GM12878 (cell line): ENCODE measurements at regions not wholly inside any gene's neighbourhood (a gene's known extent, or its start where the extent isn't known, plus 50 kb on each side); places are given as distances from the start of the nearest gene placed in this dataset.

Source experiments
- ATAC-seq: fragments of 200-7000 bp; cut with Tn5 transposase; 3 replicates; pipeline ENCODE4 v1.9.1; 2020; ENCODE audit warnings: mild to moderate bottlenecking, moderate library complexity
- BruUV-seq: library from RNA; stranded (reverse); fragments of 400-500 nt; replicated peaks from 2 replicates; lab custom pipeline; 2021; lab: Mats Ljungman, UMichigan
- CTCF ChIA-PET: fragments of 300-600 bp; sonication (Branson Sonifier 250); formaldehyde crosslinking; extraction: SDS; loops from one replicate; lab custom pipeline; 2021; ENCODE audit warnings: inconsistent platforms; lab: Yijun Ruan, JAX
- POLR2A ChIA-PET: fragments of 350-600 bp; formaldehyde crosslinking; extraction: SDS; loops from one replicate; lab custom pipeline; 2021; ENCODE audit warnings: inconsistent platforms; lab: Charles Lee
- RAD21 ChIA-PET: fragments of 300-600 bp; sonication (Branson Sonifier 250); formaldehyde crosslinking; loops from one replicate; lab custom pipeline; 2023; ENCODE audit warnings: antibody characterized with exemption; ENCODE audit not compliant: unreplicated experiment; lab: Charles Lee
- SMC1A ChIA-PET: fragments of 300-600 bp; sonication (Branson Sonifier 250); formaldehyde crosslinking; loops from one replicate; lab custom pipeline; 2023; ENCODE audit not compliant: unreplicated experiment, uncharacterized antibody; lab: Charles Lee
- DNase-seq: peaks from one replicate; pipeline ENCODE4 v3.0.0-alpha.2; 2011; ENCODE audit warnings: low read depth, low spot score
- FAIRE-seq: peaks from 3 replicates; lab custom pipeline; 2011; peaks lifted over from hg19 to GRCh38; lab: Jason Lieb, UNC
- H2AFZ ChIP-seq: 2 replicates; pipeline ENCODE4 v1.6.0; 2011; ENCODE audit warnings: low read depth, low read length, control low read depth; ENCODE audit not compliant: control insufficient read depth
- H3K27ac ChIP-seq: 2 replicates; pipeline ENCODE4 v1.5.1; 2011; ENCODE audit warnings: control low read depth; ENCODE audit not compliant: control insufficient read depth, insufficient read depth
- H3K27me3 ChIP-seq, 2 experiments: replicated peaks in 1 of 2; 2 replicates each; pipeline versions ENCODE4 v1.6.0 to v1.6.1; 2011; ENCODE audit warnings: low read length in 1 of 2; ENCODE audit not compliant: control insufficient read depth in 2 of 2, insufficient read depth in 2 of 2
- H3K36me3 ChIP-seq, 2 experiments: 2 replicates each; pipeline ENCODE4 v1.5.1; 2011; ENCODE audit warnings: low read length in 1 of 2; ENCODE audit not compliant: control insufficient read depth in 2 of 2, insufficient read depth in 2 of 2
- H3K4me1 ChIP-seq: 2 replicates; pipeline ENCODE4 v1.6.1; 2011; ENCODE audit warnings: mild to moderate bottlenecking, low read length, moderate library complexity, mixed read lengths; ENCODE audit not compliant: control insufficient read depth, insufficient read depth
- H3K4me2 ChIP-seq: 2 replicates; pipeline ENCODE4 v1.6.0; 2011; ENCODE audit warnings: control low read depth; ENCODE audit not compliant: control insufficient read depth, insufficient read depth
- H3K4me3 ChIP-seq: fragments of 200-600 bp; sonication (generic); 2 replicates; pipeline ENCODE4 v1.5.1; 2016
- H3K79me2 ChIP-seq: 2 replicates; pipeline ENCODE4 v1.6.0; 2011; ENCODE audit warnings: low read length; ENCODE audit not compliant: control insufficient read depth, insufficient read depth
- H3K9ac ChIP-seq: 2 replicates; pipeline ENCODE4 v1.8.0; 2011; ENCODE audit warnings: low read length, control low read depth, mixed read lengths; ENCODE audit not compliant: control insufficient read depth, insufficient read depth
- H3K9me3 ChIP-seq: replicated peaks from 3 replicates; pipeline ENCODE4 v1.5.1; 2011; ENCODE audit warnings: mild to moderate bottlenecking, low read length; ENCODE audit not compliant: control insufficient read depth, insufficient read depth
- H4K20me1 ChIP-seq: 2 replicates; pipeline ENCODE4 v1.6.0; 2011; ENCODE audit not compliant: control insufficient read depth, insufficient read depth
- ATF2 ChIP-seq: IDR thresholded peaks from 2 replicates; pipeline ENCODE4 v1.6.1; 2012; ENCODE audit warnings: low read length, inconsistent platforms
- CHD2 ChIP-seq: IDR thresholded peaks from 2 replicates; pipeline ENCODE4 v1.6.1; 2011; ENCODE audit warnings: low read depth, low read length, improper control_type of control experiment, borderline replicate concordance
- E2F4 ChIP-seq: IDR thresholded peaks from 2 replicates; pipeline ENCODE4 v1.6.1; 2012; ENCODE audit warnings: low read depth, low read length, improper control_type of control experiment
- E4F1 ChIP-seq: fragments of 450-650 bp; IDR thresholded peaks from 2 replicates; pipeline ENCODE4 v1.6.1; 2018; ENCODE audit warnings: borderline replicate concordance, mild to moderate bottlenecking; ENCODE audit not compliant: partially characterized antibody
- ESRRA ChIP-seq: IDR thresholded peaks from 2 replicates; pipeline ENCODE4 v1.6.1; 2012; ENCODE audit warnings: mild to moderate bottlenecking, low read length, improper control_type of control experiment
- MTA3 ChIP-seq: IDR thresholded peaks from 2 replicates; pipeline ENCODE4 v1.6.1; 2012; ENCODE audit warnings: low read length, inconsistent platforms, borderline replicate concordance
- ZBTB4 ChIP-seq: fragments of 450-650 bp; formaldehyde crosslinking; IDR thresholded peaks from 2 replicates; pipeline ENCODE4 v1.4.0; 2022; ENCODE audit warnings: mild to moderate bottlenecking, moderate library complexity
- WGBS: methylation state at CpG from one replicate; pipeline ENCODE4 v1.1.6; 2016; ENCODE audit warnings: low lambda C conversion rate; ENCODE audit not compliant: insufficient replicate concordance, insufficient coverage; ENCODE audit errors: missing lambda C conversion rate; 5-methylcytosine and 5-hydroxymethylcytosine counted together
- in situ Hi-C: fragments of 300-500 bp; cut with MboI; formaldehyde crosslinking; loops from 9 replicates; pipeline ENCODE4 v1.14.3; 2018; ENCODE audit warnings: mixed read lengths
- intact Hi-C: fragments of 100-400 bp; cut with micrococcal nuclease; formaldehyde crosslinking; loops from one replicate; pipeline ENCODE4 v1.14.2; 2022; ENCODE audit not compliant: unreplicated experiment

GRCh38 chr3:80496452-80496851 is 728.7 kb upstream of the ROBO1 start:
- Histone ChIP-seq H3K27me3 (no peaks in the 10 kb centered on the region), H4K20me1 (no peaks in the 10 kb centered on the region), H3K4me3 (no peak overlapping the region), H3K9me3 (no peaks in the 10 kb centered on the region; the same call in 2 of the 3 replicates), H3K4me1 (no peaks in the 10 kb centered on the region), H2AFZ (no peak overlapping the region), H3K9ac (no peak overlapping the region), H3K36me3 (no peaks in the 10 kb centered on the region), H3K27ac (no peak overlapping the region), H3K4me2 (no peak overlapping the region), H3K79me2 (no peaks in the 10 kb centered on the region)
- ChIA-PET RAD21 (no interaction called here), SMC1A (no interaction called here), POLR2A (no interaction called here), CTCF (no interaction called here)
- DNase-seq (no peak), ATAC-seq (no peak), FAIRE-seq (no peak)
- 29% methylated on average over 3 of the region's 3 CpGs for WGBS
- TF ChIP-seq E2F4: no peak
- in situ Hi-C loops (no loop called here), intact Hi-C loops (no loop called here)
- no TSS peak for BruUV-seq

DNA sequence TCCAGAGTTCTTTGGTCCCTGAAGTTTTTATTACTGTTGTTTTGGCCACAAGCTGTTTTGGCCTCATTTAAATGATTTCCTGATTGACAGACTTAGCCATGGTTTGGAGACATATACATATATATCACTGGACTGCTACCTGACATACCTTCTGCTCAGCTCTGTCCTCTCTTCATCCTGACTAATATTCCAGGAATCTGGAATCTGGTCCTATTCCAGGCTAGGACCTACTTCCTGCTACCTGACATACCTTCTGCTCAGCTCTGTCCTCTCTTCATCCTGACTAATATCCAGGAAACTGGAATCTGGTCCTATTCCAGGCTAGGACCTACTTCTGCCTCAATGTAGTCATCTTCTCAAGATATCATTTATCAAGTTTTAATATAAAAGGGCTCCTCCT is 724.4 kb upstream of the ROBO1 start:
- H3K27me3 ChIP-seq: no peaks in the 10 kb centered on the region
- no peak overlapping the region for H3K4me3 ChIP-seq
- no peak for DNase-seq
- no peak for FAIRE-seq
- CTCF ChIA-PET: no interaction called here
- H4K20me1 ChIP-seq: no peaks in the 10 kb centered on the region
- SMC1A ChIA-PET: no interaction called here
- no peaks in the 10 kb centered on the region for H3K36me3 ChIP-seq
- no peak overlapping the region for H2AFZ ChIP-seq
- no peak overlapping the region for H3K27ac ChIP-seq
- H3K9me3 ChIP-seq: no peaks in the 10 kb centered on the region; the same call in 2 of the 3 replicates
- intact Hi-C loops (no loop called here), in situ Hi-C loops (no loop called here)
- H3K4me2 ChIP-seq: no peak overlapping the region
- ATAC-seq: no peak
- POLR2A ChIA-PET: no interaction called here
- RAD21 ChIA-PET: no interaction called here
- no TSS peak for BruUV-seq
- H3K79me2 ChIP-seq: no peaks in the 10 kb centered on the region
- no peak overlapping the region for H3K9ac ChIP-seq
- H3K4me1 ChIP-seq: no peaks in the 10 kb centered on the region
- TF ChIP-seq ZBTB4 (CRISPR knock-in tag) (no peak), ATF2 (no peak), E4F1 (no peak), MTA3 (no peak), ESRRA (no peak), CHD2 (no peak)
